HAP-1 (cell line): ENCODE measurements at regions not wholly inside any gene's neighbourhood (a gene's known extent, or its start where the extent isn't known, plus 50 kb on each side); places are given as distances from the start of the nearest gene placed in this dataset.

ENCODE experiments used
- DNase-seq, 2 experiments: peaks; one replicate each; pipeline ENCODE4 v3.0.0-alpha.2; 2016 to 2020; ENCODE audit warnings: low spot score in 2 of 2
- H3K27me3 ChIP-seq: fragments of 250-450 bp; sonication (Bioruptor Pico); 2 replicates; pipeline ENCODE4 v1.5.1; 2020; ENCODE audit warnings: low read depth, mild to moderate bottlenecking, moderate library complexity
- H3K36me3 ChIP-seq: fragments of 250-450 bp; sonication (Bioruptor Pico); replicated peaks from 2 replicates; pipeline ENCODE4 v1.5.1; 2020; ENCODE audit warnings: mild to moderate bottlenecking
- H3K4me1 ChIP-seq: fragments of 250-450 bp; sonication (Bioruptor Pico); 2 replicates; pipeline ENCODE4 v1.5.1; 2020; ENCODE audit warnings: mild to moderate bottlenecking
- H3K4me3 ChIP-seq: fragments of 250-450 bp; sonication (Bioruptor Pico); 2 replicates; pipeline ENCODE4 v1.5.1; 2020; ENCODE audit warnings: mild to moderate bottlenecking, moderate library complexity
- H3K9me3 ChIP-seq: fragments of 250-450 bp; sonication (Bioruptor Pico); 2 replicates; pipeline ENCODE4 v1.5.1; 2020; ENCODE audit warnings: mild to moderate bottlenecking, moderate library complexity
- in situ Hi-C: fragments of 300-500 bp; cut with MboI; formaldehyde crosslinking; loops from 3 replicates; pipeline ENCODE4 v1.14.3; 2020; ENCODE audit warnings: low sequenced_read_pairs, inconsistent platforms, mixed read lengths

DNA sequence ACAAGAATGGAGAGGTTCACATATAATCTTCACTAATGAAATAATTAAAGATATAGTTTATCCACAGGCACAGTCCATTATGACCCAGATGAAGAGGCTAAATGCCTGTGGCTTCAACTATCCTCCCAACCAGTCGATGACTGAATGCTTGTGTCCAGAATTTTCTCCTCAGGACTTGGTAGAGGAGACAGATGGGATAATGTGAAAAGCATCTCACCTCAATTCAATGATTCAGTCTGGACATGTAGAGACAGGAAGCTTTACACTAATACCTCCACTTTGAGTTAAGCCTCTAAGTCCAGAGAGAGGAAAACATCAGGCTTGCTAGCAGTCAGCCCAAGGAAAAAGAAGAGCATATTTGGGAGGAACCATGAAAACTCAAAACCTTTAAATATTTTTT lies 59.1 kb upstream of the COL1A2 start:
- no peaks in the 10 kb centered on the region for H3K4me1 ChIP-seq
- in situ Hi-C loops = no loop called here
- no peak overlapping the region for H3K4me3 ChIP-seq
- DNase-seq = no peak
- no peaks in the 10 kb centered on the region for H3K9me3 ChIP-seq
- H3K27me3 ChIP-seq = peaks cover 14% of the 10 kb centered on the region
- no peaks in the 10 kb centered on the region for H3K36me3 ChIP-seq

DNA sequence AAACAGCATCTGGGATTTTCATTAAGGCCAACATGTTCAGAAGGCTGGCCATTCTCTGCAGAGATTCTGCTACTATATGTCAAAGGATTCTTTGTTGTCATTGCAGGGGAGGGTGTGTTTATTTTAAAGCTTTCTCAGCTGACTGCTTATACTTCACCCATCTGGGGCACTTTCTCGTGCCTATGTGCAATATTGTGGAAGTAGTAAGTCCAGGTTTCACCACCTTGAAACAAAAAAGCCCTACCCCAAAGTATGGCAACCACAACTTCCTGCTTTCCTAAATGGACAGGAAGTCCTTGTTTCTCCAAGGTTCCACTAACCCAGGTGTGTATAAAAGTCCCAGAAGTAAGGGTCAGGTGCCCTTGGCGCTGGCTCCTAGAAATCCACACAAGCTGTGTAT lies 58.7 kb upstream of the COL1A2 start:
- no peak for DNase-seq
- Histone ChIP-seq H3K27me3 (peaks cover 12% of the 10 kb centered on the region), H3K9me3 (no peaks in the 10 kb centered on the region), H3K4me3 (no peak overlapping the region), H3K36me3 (no peaks in the 10 kb centered on the region), H3K4me1 (no peaks in the 10 kb centered on the region)
- in situ Hi-C loops = no loop called here

- Histone ChIP-seq H3K4me3 (no peak overlapping the region), H3K4me1 (no peaks in the 10 kb centered on the region), H3K36me3 (no peaks in the 10 kb centered on the region), H3K9me3 (no peaks in the 10 kb centered on the region), H3K27me3 (peaks cover 6% of the 10 kb centered on the region)
- in situ Hi-C loops = no loop called here
- no peak for DNase-seq
Observed at GRCh38 chr7:94338921-94339371, 55.7 kb upstream of the COL1A2 start.

DNA sequence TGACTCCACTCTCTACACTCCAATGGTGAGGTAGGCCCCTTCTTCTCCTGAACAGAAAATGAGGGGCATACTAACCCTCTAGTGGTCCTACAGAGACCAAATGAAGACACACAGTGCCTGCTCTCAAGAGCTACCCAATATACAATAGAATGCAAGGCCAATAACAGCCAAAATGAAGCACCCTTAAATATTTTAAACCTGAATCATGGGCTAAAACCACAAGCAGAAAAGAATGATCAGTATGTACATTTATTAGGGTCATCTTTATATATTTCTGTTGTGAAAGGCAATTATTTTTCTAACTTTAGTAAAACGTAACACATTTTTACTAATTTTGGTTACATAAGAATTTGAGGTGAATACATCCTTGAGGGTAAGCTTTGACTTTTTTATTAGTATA lies 49.9 kb upstream of the COL1A2 start:
- in situ Hi-C loops = no loop called here
- H3K4me3 ChIP-seq = no peak overlapping the region
- H3K9me3 ChIP-seq = no peaks in the 10 kb centered on the region

More for the DNA sequence above, 49.9 kb upstream of the COL1A2 start:
- no peak for DNase-seq
- no peaks in the 10 kb centered on the region for H3K36me3 ChIP-seq
- H3K27me3 ChIP-seq = no peaks in the 10 kb centered on the region
- H3K4me1 ChIP-seq = no peaks in the 10 kb centered on the region
